Adrenal gland (tissue), 9 donors: ENCODE measurements at regions not wholly inside any gene's neighbourhood (a gene's known extent, or its start where the extent isn't known, plus 50 kb on each side); places are given as distances from the start of the nearest gene placed in this dataset.

Experiments
- DNase-seq, 7 donors: peaks; one replicate each; pipeline ENCODE4 v3.0.0-alpha.2; 2019 to 2020
- H3K27ac ChIP-seq, 5 donors: fragments of 200-600 bp; sonication (generic) in 4 of 5; 1 replicate in 3 of 5; 2 replicates in 2 of 5; pipeline versions ENCODE4 v1.5.1 to v1.8.0; 2016 to 2020; ENCODE audit warnings: mild to moderate bottlenecking in 1 of 5
- H3K27me3 ChIP-seq: fragments of 200-600 bp; 2 replicates; pipeline ENCODE4 v1.8.0; 2021
- H3K36me3 ChIP-seq, 2 donors: fragments of 200-600 bp; replicated peaks in 1 of 2; 1 replicate in 1 of 2; 2 replicates in 1 of 2; pipeline versions ENCODE4 v1.5.1 to v1.8.0; 2018 to 2022
- H3K4me1 ChIP-seq, 2 donors: fragments of 200-600 bp; replicated peaks in 1 of 2; 1 replicate in 1 of 2; 2 replicates in 1 of 2; pipeline versions ENCODE4 v1.5.1 to v1.8.0; 2018 to 2021
- H3K4me3 ChIP-seq, 4 donors: fragments of 200-600 bp; sonication (generic) in 3 of 4; one replicate each; pipeline ENCODE4 v1.5.1; 2016 to 2018
- H3K9me3 ChIP-seq, 3 donors: fragments of 200-600 bp; sonication (generic) in 1 of 3; replicated peaks in 1 of 3; 1 replicate in 2 of 3; 2 replicates in 1 of 3; pipeline versions ENCODE4 v1.5.1 to v1.8.0; 2016 to 2021
- CTCF ChIP-seq, 6 experiments: fragments of 450-650 bp in 4 of 6; fragments of 200-600 bp in 2 of 6; sonication (generic) in 1 of 6; IDR thresholded peaks; 1 replicate in 5 of 6; 2 replicates in 1 of 6; pipeline versions ENCODE4 v1.5.1 to v1.8.0; 2016 to 2021; ENCODE audit warnings: antibody characterized with exemption in 6 of 6, mild to moderate bottlenecking in 2 of 6, moderate library complexity in 1 of 6
- POLR2A ChIP-seq, 2 donors: fragments of 450-650 bp; IDR thresholded peaks; one replicate each; pipeline ENCODE4 v1.6.1; 2017; ENCODE audit warnings: antibody characterized with exemption in 2 of 2, mild to moderate bottlenecking in 2 of 2, moderate library complexity in 1 of 2
- WGBS, 4 donors: extraction: QIAGEN DNeasy Blood & Tissue Kit in 2 of 4; methylation state at CpG; one replicate each; pipeline versions ENCODE4 v1.1.5 to v1.1.7; 2013 to 2017; 5-methylcytosine and 5-hydroxymethylcytosine counted together
- intact Hi-C, 2 donors: fragments of 100-400 bp; cut with DNase I; formaldehyde crosslinking; loops; one replicate each; pipeline versions ENCODE4 v1.14.1 to v1.15.0; 2022 to 2023
- donor health status: healthy with polysubstance abuse.
- donor health status: Bipolar disorder and iron deficiency.
- donor health status: DM: yes; HTN: yes; CAD: no.
- donor health status: DM: no; HTN: no; CAD: no.
- donor health status: DM: no; HTN: no; CAD: no.

GRCh38 chr6:14187406-14187805, 69.8 kb downstream of the CD83 start:
- no peak overlapping the region for H3K27ac ChIP-seq

GRCh38 chr6:14189074-14189473, 71.5 kb downstream of the CD83 start:
- Histone ChIP-seq H3K27me3 (peaks cover 20% of the 10 kb centered on the region), H3K36me3 (no peaks in the 10 kb centered on the region), H3K4me3 (no peak overlapping the region), H3K9me3 (no peaks in the 10 kb centered on the region), H3K4me1 (no peaks in the 10 kb centered on the region), H3K27ac (no peak overlapping the region)
- 85 to 96% (median 90%) methylated on average over 2 of the region's 2 CpGs for WGBS, 4 donors
- DNase-seq = no peak
- TF ChIP-seq CTCF (IDR thresholded peaks at IDR 0.05) = no peak
- intact Hi-C loops = no loop called here

More at GRCh38 chr6:14187406-14187805, 69.8 kb downstream of the CD83 start:
- Histone ChIP-seq H3K27me3 (peaks cover 12% of the 10 kb centered on the region), H3K36me3 (no peaks in the 10 kb centered on the region), H3K4me1 (no peaks in the 10 kb centered on the region), H3K4me3 (no peak overlapping the region), H3K9me3 (no peaks in the 10 kb centered on the region)
- 73 to 96% (median 83%) methylated on average over 3 of the region's 3 CpGs for WGBS, 4 donors
- no peak for DNase-seq
- intact Hi-C loops = no loop called here
- TF ChIP-seq POLR2A (IDR thresholded peaks at IDR 0.05) (no peak), CTCF (IDR thresholded peaks at IDR 0.05) (no peak)

GRCh38 chr6:14190191-14190928, 72.8 kb downstream of the CD83 start:
- intact Hi-C loops = no loop called here
- no peak overlapping the region for H3K27ac ChIP-seq
- WGBS, 4 donors = 75 to 82% (median 79%) methylated on average over 6 of the region's 6 CpGs

GRCh38 chr6:14190929-14191224, 73.3 kb downstream of the CD83 start:
- Histone ChIP-seq H3K9me3 (no peaks in the 10 kb centered on the region), H3K36me3 (no peaks in the 10 kb centered on the region), H3K4me1 (no peaks in the 10 kb centered on the region), H3K27me3 (peaks cover 25% of the 10 kb centered on the region), H3K4me3 (no peak overlapping the region), H3K27ac (no peak overlapping the region)
- intact Hi-C loops = no loop called here
- TF ChIP-seq CTCF (IDR thresholded peaks at IDR 0.05) (no peak), POLR2A (IDR thresholded peaks at IDR 0.05) (no peak)
- WGBS, 4 donors = 84 to 90% (median 88%) methylated on average over 6 of the region's 6 CpGs
- no peak for DNase-seq

More at GRCh38 chr6:14190191-14190928, 72.8 kb downstream of the CD83 start:
- Histone ChIP-seq H3K4me1 (no peaks in the 10 kb centered on the region), H3K36me3 (no peaks in the 10 kb centered on the region), H3K27me3 (peaks cover 25% of the 10 kb centered on the region), H3K4me3 (no peak overlapping the region), H3K9me3 (no peaks in the 10 kb centered on the region)
- DNase-seq = no peak
- no peak for TF ChIP-seq POLR2A (IDR thresholded peaks at IDR 0.05)

GRCh38 chr6:14191761-14192160, 74.2 kb downstream of the CD83 start:
- Histone ChIP-seq H3K4me3 (no peak overlapping the region), H3K4me1 (no peaks in the 10 kb centered on the region), H3K36me3 (no peaks in the 10 kb centered on the region), H3K27me3 (peaks cover 25% of the 10 kb centered on the region), H3K27ac (no peak overlapping the region), H3K9me3 (no peaks in the 10 kb centered on the region)
- TF ChIP-seq CTCF (IDR thresholded peaks at IDR 0.05) (no peak), POLR2A (IDR thresholded peaks at IDR 0.05) (no peak)
- DNase-seq = no peak
- intact Hi-C loops = no loop called here
- WGBS, 4 donors = 82 to 94% (median 89%) methylated on average over 3 of the region's 3 CpGs
